Ishikawa (cell line): ENCODE measurements at regions not wholly inside any gene's neighbourhood (a gene's known extent, or its start where the extent isn't known, plus 50 kb on each side); places are given as distances from the start of the nearest gene placed in this dataset.

Experiments
- CEBPB ChIP-seq: IDR thresholded peaks from 2 replicates; pipeline ENCODE4 v1.6.1; 2012
- EP300 ChIP-seq: IDR thresholded peaks from 2 replicates; pipeline ENCODE4 v1.6.1; 2012; ENCODE audit warnings: borderline replicate concordance
- TCF12 ChIP-seq: IDR thresholded peaks from 2 replicates; pipeline ENCODE4 v1.6.1; 2012; ENCODE audit warnings: low read depth
- YY1 ChIP-seq: IDR thresholded peaks from 2 replicates; pipeline ENCODE4 v1.6.1; 2012; ENCODE audit warnings: low read depth
- TF ChIP-seq, protein P1 (sequence below): IDR thresholded peaks from 2 replicates; pipeline ENCODE4 v1.6.1; 2012; ENCODE audit warnings: low read depth, mild to moderate bottlenecking
- TF ChIP-seq, protein P2 (sequence below): IDR thresholded peaks from 2 replicates; pipeline ENCODE4 v1.6.1; 2012

DNA sequence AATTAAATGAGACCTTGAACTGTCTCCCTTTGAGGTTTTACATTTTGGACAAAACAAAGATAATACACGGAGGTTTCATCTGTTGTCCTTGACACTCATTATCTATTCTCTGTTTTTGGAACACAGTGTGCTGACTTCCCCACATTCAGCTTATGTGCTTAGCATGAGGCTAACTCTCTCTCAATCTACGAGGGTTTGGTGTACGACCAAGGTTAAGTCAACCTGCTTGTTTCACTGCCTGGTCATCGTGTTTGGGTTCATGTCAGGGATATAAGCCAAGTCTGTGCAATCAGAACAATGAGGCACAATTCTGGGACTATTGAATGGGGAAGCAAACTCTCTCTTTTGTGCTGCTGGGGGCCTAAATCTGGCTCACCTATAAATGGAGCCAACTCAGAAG, 328.5 kb upstream of the USP25 start:
- TF ChIP-seq CEBPB (no peak), EP300 (no peak), YY1 (no peak), TCF12 (no peak)
- TF ChIP-seq, protein P1, sequence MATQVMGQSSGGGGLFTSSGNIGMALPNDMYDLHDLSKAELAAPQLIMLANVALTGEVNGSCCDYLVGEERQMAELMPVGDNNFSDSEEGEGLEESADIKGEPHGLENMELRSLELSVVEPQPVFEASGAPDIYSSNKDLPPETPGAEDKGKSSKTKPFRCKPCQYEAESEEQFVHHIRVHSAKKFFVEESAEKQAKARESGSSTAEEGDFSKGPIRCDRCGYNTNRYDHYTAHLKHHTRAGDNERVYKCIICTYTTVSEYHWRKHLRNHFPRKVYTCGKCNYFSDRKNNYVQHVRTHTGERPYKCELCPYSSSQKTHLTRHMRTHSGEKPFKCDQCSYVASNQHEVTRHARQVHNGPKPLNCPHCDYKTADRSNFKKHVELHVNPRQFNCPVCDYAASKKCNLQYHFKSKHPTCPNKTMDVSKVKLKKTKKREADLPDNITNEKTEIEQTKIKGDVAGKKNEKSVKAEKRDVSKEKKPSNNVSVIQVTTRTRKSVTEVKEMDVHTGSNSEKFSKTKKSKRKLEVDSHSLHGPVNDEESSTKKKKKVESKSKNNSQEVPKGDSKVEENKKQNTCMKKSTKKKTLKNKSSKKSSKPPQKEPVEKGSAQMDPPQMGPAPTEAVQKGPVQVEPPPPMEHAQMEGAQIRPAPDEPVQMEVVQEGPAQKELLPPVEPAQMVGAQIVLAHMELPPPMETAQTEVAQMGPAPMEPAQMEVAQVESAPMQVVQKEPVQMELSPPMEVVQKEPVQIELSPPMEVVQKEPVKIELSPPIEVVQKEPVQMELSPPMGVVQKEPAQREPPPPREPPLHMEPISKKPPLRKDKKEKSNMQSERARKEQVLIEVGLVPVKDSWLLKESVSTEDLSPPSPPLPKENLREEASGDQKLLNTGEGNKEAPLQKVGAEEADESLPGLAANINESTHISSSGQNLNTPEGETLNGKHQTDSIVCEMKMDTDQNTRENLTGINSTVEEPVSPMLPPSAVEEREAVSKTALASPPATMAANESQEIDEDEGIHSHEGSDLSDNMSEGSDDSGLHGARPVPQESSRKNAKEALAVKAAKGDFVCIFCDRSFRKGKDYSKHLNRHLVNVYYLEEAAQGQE, result no peak
- TF ChIP-seq, protein P2, sequence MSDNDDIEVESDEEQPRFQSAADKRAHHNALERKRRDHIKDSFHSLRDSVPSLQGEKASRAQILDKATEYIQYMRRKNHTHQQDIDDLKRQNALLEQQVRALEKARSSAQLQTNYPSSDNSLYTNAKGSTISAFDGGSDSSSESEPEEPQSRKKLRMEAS, result no peak
